Mucosa of descending colon (tissue), 3 donors: ENCODE measurements at regions not wholly inside any gene's neighbourhood (a gene's known extent, or its start where the extent isn't known, plus 50 kb on each side); places are given as distances from the start of the nearest gene placed in this dataset.

Experiments
- ATAC-seq: fragments of 200-7000 bp; cut with Tn5 transposase; one replicate; pipeline ENCODE4 v1.9.1; 2020; ENCODE audit warnings: mild to moderate bottlenecking, moderate library complexity
- DNase-seq, 3 donors: peaks; one replicate each; pipeline ENCODE4 v3.0.0-alpha.2; 2020
- H3K36me3 ChIP-seq: fragments of 200-600 bp; one replicate; pipeline ENCODE4 v1.8.0; 2021; ENCODE audit warnings: low read depth, mild to moderate bottlenecking
- H3K4me1 ChIP-seq: fragments of 200-600 bp; one replicate; pipeline ENCODE4 v1.8.0; 2021; ENCODE audit warnings: low read depth, mild to moderate bottlenecking
- H3K4me3 ChIP-seq: fragments of 200-600 bp; one replicate; pipeline ENCODE4 v1.8.0; 2021; ENCODE audit warnings: mild to moderate bottlenecking
- H3K9me3 ChIP-seq: fragments of 200-600 bp; one replicate; pipeline ENCODE4 v1.8.0; 2021; ENCODE audit warnings: mild to moderate bottlenecking
- intact Hi-C, 2 donors: fragments of 100-400 bp; cut with DNase I in 1 of 2; cut with micrococcal nuclease in 1 of 2; formaldehyde crosslinking; loops; one replicate each; pipeline versions ENCODE4 v1.11.0 to v1.11.1; 2022; cut with DNase I, micrococcal nuclease
- TF ChIP-seq, protein P1 (sequence below): fragments of 200-600 bp; IDR thresholded peaks from one replicate; pipeline ENCODE4 v1.8.0; 2022; ENCODE audit warnings: antibody characterized with exemption, mild to moderate bottlenecking
- donor health status: DM: no; HTN: no; CAD: no; lungs with moderate emphysema.
- donor health status: DM: no; HTN: no; CAD: no.
- donor health status: DM: no; HTN: yes; CAD: no.

DNA sequence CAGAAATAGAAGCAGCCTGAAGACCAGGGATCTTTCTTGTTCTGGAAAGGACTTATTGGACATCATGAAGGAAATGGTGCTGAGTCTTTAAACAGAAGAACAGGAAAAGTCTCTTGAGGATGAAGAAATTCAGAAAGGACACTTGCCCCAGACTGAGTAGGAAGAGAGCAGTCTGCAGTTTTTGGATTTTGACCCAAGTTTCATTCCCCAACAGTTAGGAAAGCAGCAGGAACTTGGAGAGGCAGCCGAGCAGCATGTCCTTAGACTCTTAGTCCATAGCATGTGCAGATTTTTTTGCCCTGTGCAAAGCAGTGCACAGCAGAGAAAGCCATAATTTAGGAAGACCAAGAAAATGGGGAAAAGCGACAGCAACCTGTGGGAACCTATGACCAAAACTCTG lies 927.2 kb upstream of the AUTS2 start:
- Histone ChIP-seq H3K4me1 (no peaks in the 10 kb centered on the region), H3K36me3 (no peaks in the 10 kb centered on the region), H3K9me3 (peaks cover 7% of the 10 kb centered on the region), H3K4me3 (no peak overlapping the region)
- intact Hi-C loops, result no loop called here
- ATAC-seq (no peak), DNase-seq (no peak)
- TF ChIP-seq, protein P1, sequence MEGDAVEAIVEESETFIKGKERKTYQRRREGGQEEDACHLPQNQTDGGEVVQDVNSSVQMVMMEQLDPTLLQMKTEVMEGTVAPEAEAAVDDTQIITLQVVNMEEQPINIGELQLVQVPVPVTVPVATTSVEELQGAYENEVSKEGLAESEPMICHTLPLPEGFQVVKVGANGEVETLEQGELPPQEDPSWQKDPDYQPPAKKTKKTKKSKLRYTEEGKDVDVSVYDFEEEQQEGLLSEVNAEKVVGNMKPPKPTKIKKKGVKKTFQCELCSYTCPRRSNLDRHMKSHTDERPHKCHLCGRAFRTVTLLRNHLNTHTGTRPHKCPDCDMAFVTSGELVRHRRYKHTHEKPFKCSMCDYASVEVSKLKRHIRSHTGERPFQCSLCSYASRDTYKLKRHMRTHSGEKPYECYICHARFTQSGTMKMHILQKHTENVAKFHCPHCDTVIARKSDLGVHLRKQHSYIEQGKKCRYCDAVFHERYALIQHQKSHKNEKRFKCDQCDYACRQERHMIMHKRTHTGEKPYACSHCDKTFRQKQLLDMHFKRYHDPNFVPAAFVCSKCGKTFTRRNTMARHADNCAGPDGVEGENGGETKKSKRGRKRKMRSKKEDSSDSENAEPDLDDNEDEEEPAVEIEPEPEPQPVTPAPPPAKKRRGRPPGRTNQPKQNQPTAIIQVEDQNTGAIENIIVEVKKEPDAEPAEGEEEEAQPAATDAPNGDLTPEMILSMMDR, result no peak

- TF ChIP-seq, protein P1, result no peak
- no peaks in the 10 kb centered on the region for H3K4me1 ChIP-seq
- DNase-seq (no peak), ATAC-seq (no peak)
- H3K4me3 ChIP-seq, result no peak overlapping the region
- H3K9me3 ChIP-seq, result peaks cover 7% of the 10 kb centered on the region
- no peaks in the 10 kb centered on the region for H3K36me3 ChIP-seq
- intact Hi-C loops, result no loop called here
Measured at GRCh38 chr7:68671671-68672070, 926.6 kb upstream of the AUTS2 start.

DNA sequence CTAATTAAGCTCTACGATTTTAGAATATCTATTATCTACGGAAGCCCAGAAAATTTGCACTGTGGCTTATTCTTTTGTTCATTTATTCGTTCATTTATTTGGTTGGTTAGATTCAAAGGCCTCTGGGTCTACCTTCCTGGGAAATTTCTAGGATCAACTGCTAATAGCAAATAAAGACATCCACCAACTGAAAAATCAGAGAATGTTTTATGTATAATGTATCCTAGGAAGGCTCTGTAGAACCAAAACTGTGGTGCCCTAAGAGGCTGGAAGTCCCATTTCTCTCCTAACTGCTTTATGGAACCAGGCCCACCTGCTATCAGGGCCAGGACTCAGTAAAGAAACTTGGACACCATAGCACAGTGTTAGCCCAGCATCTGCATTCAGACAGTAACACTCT lies 923.4 kb upstream of the AUTS2 start:
- no peak for DNase-seq
- TF ChIP-seq, protein P1, result no peak
- no peak overlapping the region for H3K4me3 ChIP-seq
- peaks cover 7% of the 10 kb centered on the region for H3K9me3 ChIP-seq
- H3K4me1 ChIP-seq, result no peaks in the 10 kb centered on the region
- no peaks in the 10 kb centered on the region for H3K36me3 ChIP-seq
- no peak for ATAC-seq
- intact Hi-C loops, result no loop called here

GRCh38 chr7:68676813-68677535 lies 921.3 kb upstream of the AUTS2 start:
- ATAC-seq (no peak), DNase-seq (no peak)
- intact Hi-C loops, result no loop called here
- no peak overlapping the region for H3K4me3 ChIP-seq
- H3K9me3 ChIP-seq, result peaks cover 7% of the 10 kb centered on the region
- H3K4me1 ChIP-seq, result no peaks in the 10 kb centered on the region
- no peaks in the 10 kb centered on the region for H3K36me3 ChIP-seq
- TF ChIP-seq, protein P1, result no peak

GRCh38 chr7:68678196-68678595 lies 920.1 kb upstream of the AUTS2 start:
- TF ChIP-seq, protein P1, result no peak
- intact Hi-C loops, result no loop called here

More at GRCh38 chr7:68678196-68678595, 920.1 kb upstream of the AUTS2 start:
- peaks cover 7% of the 10 kb centered on the region for H3K9me3 ChIP-seq
- no peak for ATAC-seq
- no peak overlapping the region for H3K4me3 ChIP-seq
- H3K36me3 ChIP-seq, result no peaks in the 10 kb centered on the region
- no peaks in the 10 kb centered on the region for H3K4me1 ChIP-seq
- DNase-seq, result no peak
